Hindlimb muscle (tissue), 1 donor: ENCODE measurements at regions not wholly inside any gene's neighbourhood (a gene's known extent, or its start where the extent isn't known, plus 50 kb on each side); places are given as distances from the start of the nearest gene placed in this dataset.
"Not testable (repeated sequence)": the region's sequence is repeated elsewhere in the genome, so short reads cannot be mapped to it uniquely, and the experiment has no call there.

Experiments
- DNase-seq: peaks from one replicate; pipeline ENCODE4 v3.0.0-alpha.2; 2013

DNA sequence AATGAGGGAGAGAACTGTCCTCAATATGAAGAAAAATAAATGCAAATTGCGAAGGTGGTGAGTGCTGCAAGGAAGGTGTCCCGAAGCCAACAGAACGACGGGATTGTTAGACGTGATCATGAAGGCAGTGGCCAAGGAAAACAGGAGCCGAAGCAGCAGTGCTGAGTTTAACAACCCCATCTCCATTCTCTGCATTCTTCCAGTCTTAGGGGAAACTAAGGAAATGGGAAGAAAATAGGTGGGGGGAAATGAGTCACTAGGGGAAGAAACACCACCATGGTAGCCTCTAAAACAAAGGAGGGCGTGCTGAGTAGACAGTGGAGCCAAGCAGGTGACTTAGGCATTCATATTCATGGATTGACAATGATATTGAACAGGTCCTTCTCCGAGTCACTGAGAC, 192.2 kb upstream of the AKR1E2 start:
- no peak for DNase-seq

DNA sequence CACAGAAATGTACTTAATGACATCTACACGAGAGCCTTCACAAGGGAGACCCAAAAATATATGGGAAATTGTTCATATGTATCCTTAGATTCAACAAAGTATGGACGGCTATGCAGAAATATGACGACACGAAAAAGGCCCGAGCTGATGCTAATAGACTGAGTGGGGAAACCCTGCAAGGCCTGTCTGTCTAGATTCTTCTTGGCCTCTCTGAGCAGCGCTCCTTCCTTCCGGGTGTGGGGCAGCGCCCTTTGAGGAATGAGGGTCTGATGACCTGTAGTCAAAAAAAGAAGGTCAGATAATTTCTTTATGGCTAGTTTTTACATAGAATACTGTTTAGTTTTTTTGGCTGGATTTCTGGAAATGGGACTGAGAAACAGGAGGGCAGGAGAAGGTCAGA, 192.8 kb upstream of the AKR1E2 start:
- no peak for DNase-seq

DNA sequence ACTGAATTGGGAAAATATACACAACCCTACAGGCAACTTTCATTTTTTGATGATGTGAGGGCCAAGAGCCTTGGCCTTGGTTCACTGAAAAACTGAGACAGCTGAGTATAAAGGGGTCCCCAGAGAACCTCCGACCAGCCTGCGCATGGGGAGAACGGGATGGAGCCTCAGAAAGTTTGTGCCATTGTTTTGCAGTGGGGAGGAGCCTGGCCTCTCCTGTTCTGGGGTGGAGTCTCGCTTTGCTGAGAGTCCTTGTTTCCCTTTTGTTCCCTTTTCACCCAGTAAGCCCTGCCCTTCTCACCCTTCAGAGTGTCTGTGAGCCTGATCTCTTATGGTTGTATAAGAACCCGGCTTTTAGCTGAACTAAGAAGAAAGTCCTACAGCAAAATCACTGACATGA, 193.2 kb upstream of the AKR1E2 start:
- no peak for DNase-seq

DNA sequence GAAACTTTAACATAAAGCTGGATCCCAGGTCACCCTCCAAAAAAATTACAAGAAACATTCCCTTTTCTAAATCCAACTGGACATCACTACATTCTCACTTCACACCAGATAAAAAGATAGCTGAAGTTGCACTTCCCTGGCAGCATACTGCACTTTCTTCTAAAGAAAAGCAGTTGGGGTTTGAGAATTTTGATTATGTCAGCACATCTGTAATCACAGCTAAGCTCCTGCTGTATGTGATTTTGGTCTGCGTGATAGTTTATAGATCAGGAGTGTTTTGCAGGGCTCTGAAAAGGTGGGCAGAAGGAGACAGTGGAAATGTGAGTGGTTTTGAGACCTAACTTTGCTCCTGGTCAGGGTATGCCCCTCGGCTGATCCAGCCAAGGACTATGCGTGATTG, 199.1 kb upstream of the AKR1E2 start:
- no peak for DNase-seq

DNA sequence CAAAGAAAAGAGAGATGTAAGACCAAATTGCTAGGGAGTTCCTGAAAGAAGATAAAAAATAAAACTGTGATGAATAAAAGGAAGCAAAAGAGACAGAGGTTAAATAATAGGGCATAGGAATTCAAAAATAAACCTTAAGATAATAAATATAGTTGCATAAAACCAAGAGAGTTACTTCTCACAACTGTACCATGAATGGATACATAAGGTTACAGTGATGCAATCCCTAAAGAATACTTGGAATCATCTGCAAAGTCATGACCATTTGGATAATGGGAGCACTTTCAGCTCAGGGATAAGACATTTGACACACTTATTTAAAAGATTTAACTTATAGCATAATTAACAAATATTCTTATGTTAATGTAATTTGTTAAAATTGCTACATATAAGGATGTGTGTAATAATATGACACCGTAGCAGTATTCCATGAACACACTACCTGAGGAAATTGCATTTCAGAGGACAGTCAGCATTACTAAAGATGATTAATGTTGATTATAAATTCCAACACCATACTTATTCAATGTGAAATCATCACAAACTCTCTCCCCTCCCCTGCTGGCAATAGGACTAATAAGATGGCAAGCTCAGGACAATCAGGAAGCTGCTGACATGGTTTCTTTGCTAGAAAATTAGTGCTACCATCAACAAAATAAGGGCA, 202.1 kb upstream of the AKR1E2 start:
- no peak for DNase-seq

DNA sequence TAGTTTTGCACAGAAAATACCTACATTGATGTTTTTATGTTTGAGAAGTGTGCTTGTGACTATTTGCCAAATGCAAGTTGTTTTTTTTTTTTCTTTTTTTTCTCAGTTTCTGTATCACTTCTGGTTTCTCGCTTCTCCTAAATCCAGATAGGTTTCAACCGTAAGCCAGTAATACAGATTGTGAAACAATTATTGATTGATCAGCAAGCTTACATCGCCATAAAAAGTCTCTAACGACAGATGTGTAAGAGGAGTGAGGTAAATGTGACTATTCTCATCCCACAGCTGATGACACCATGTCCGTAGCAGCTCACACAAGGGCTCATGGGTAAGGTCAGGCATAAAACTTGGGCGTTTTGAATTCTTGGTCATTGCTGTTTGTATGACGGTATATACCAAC, 202.8 kb upstream of the AKR1E2 start:
- DNase-seq, result no peak

DNA sequence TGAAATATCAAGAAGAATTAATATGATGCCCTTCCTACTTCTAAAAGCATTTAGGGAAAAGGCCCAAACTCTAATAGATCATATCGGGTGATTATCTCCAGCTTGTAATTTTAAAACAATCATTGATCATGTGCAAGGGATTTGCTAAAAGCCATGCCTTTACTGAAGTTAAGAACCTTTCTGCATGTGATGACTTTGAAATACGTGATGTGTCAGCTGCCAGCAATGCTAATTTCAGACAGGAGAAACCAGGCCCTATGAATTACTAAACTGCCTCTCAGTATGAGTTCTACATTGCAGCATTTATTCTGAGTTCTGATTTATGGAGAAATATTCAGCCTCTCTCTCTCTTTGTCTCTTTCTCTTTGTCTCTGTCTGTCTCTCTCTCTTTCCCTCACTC, 203.6 kb upstream of the AKR1E2 start:
- no peak for DNase-seq

DNA sequence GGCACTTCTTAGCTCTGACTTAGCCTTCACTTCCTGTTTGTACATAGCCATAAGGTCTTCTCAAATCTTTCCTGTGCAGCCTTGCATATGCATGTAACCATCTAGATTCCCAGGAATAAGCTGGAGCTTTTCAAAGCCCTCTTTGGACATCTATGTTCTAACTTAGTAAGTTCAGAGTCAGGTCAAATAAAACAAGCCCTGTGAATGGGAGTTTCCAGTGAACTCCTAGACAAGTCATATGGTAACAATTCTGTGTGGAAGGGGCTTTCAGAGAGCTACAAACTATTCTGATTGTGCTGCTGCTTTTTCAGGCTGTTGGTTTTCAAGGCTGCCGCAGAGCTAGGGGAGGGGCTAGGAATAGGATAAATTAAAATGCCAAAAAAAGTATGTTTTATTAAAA, 208.4 kb upstream of the AKR1E2 start:
- DNase-seq, result no peak

DNA sequence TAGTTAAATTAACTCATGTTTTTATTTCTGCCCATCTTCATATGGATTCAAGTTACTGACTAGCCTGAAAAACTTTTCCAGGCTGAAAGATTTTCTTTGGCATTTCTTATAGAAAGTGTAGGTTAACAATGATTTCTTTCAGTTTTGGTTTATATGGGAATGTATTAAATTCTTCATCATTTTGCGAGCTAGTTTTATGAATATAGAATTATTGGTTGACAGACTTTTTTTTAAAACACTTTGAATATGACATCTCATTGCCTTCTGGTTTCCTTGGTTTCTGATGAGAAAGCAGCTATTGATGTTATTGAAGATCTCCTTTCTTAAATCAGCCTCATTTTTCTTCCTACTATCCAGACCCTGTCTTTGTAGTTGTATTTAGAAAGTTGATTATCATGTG, 211.0 kb upstream of the AKR1E2 start:
- DNase-seq, result no peak

DNA sequence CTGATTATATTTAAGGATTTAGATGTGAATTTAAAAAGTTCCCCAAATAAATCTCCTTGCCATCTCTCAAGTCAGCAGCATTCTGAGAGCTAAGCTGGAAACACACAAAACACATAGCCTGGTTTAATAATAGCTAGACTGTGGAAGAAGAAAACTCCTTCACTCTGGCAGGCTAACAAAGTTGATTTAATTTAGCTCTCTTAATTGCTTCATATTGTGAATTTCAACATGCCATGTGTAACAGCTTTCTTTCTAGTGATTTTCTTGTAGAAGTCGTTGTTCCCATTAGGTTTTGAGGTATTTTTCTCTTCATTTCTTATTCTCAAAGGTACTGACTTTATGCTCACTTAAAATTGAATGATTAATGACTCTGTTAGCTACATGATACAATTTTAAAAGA, 216.8 kb upstream of the AKR1E2 start:
- no peak for DNase-seq

DNA sequence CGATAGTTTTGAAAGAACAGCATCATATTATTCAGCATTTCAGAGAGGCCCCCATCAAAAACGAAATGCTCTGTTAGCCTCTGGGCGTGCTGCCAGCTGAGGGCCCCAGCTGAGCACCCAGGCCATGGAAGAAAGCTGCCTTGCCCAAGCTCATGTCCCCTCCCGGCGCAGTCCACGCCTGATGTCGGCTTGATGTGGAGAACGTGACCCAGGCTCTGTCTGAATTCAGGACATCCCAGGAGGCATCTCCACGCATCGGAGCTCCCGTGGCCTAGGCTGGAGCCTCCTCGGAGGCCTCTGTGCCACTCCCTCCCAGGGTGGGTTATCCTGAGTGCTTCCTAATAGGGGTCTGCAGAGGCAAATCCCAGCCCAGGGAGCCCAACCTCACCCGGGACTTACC, 218.3 kb upstream of the AKR1E2 start:
- DNase-seq, result no peak

DNA sequence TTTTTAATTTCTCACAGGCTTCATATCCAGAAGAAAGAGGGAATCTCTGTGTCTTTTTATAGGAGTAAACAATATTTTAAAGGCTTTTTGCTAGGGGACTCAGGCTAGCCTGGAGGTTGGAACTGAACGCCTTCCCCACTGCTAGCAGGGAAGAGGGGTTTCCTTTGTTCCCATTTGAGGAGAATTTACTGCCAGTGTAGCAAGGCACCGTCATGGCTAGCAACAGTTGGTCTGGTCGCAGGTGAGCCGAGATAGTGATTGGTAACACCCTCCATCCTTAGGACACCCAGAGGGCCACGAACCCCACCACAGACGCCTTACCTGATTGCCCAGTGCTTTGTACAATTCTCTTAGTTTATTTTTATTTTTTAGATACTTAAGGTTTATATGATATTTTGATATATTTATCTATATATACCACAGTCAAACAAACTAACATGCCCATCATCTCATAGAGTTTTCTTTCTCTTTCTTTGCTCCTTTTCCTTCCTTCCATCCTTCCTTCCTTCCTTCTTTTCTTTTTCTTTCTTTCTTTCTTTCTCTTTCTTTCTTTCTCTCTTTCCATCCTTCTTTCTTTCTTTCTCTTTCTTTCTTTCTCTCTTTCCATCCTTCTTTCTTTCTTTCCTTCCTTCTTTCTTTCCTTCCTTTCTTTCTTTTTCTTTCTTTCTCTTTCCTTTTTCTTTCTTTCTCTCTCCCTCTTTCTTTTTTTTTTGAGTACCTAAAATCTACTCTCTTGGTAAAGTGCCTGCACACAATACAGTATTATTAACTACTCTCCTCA, 219.0 kb upstream of the AKR1E2 start:
- no peak for DNase-seq

DNA sequence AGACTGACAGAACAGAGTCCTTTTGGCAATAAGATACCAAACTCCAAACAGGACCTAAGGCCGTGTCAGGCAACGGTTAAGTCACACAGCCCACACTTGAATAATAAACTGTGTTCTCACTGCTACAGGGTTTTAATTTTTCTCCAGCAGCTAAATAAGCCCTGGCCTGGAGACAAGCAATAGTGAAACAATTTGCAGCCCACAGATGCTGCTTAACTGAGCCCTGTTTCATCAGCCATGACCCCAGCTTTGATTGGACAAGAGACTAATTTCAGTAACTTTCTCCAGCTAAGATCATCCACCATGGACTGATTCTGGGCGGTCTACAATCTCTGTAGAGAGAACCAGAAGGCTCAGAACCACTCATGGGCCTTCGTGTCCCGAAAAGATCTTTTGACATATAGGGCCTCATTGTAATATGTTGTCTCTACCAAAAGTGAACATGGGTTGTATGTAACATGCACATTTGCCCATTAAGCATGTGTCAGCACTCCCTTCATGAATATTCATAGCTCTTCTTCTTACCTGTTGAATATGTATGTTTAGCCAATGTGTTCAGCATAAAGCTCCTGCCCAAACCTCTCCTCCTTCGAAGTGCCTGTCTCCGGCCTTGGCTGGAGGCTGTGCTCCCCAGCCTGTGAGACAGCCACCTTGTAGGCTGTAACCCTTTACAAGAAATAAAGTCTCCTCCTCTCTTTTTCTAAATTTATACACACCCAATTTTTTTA, 223.1 kb upstream of the AKR1E2 start:
- DNase-seq, result no peak

DNA sequence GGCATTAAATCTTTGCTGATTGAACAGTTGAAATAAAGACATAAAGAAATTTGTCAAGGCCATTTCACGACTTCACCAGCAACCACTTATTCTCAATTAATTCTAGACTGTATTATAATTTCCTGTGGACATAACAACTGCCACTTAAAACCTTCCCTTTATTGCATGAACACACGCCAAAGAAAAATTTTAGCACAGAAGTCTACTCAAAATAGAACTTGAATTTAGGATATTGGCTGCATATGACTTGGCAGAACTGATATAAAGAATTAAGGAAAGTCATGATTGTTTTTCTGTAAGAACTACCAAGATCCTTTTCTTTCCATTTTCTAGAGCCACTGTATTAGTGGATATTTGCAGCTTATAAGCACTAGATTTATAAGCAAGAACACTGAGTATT, 226.5 kb upstream of the AKR1E2 start:
- no peak for DNase-seq

DNA sequence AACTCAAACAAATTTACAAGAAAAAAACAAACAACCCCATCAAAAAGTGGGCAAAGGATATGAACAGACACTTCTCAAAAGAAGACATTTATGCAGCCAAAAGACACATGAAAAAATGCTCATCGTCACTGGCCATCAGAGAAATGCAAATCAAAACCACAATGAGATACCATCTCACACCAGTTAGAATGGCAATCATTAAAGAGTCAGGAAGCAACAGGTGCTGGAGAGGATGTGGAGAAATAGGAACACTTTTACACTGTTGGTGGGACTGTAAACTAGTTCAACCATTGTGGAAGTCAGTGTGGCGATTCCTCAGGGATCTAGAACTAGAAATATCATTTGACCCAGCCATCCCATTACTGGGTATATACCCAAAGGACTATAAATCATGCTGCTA, 228.1 kb upstream of the AKR1E2 start:
- DNase-seq, result not testable (repeated sequence)

DNA sequence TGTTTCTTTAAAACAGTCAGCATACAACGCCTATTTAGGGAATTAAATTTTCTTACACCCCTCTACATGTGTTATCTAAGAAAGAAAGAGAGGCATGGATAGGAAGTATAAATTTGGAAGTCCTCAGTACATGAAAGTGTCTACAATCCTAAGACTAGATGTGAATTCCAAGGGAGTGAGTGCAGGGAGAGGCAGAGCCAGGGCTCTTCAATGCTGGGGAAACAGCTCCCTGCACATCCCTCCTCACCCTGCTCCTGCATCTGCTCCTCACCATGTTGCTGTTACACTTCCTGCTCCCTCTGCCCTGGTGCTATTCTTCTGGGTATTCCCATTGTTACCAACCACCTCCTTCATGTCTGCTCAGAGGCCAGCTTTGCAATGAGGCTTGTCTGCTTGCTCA, 229.1 kb upstream of the AKR1E2 start:
- no peak for DNase-seq

DNA sequence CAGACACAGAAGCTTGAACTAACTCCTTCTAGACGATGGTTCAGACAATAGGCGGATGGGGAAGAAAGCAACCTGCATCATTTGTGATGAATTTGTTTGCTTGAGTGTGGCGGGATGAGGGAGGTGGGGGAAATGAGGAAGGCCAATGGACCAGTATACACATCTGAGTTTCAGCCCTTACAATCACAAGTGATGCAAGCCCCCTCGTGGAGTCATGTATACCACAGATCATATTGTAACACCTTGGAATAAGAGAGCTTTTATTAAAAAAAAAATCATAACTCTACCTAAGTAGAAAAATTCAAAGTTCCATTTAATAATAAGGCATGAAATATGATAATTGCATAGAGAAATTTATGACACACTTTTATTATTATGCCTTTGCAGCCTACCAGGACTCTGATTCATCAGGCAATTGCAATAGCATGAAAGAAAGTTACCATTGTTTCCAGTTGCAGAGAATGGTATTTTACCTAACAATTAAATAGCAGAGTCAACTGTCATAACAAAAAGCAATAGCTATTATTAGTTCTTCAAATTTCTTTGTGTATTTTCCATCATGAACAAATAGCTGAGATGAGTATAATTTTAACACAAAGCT, 230.2 kb upstream of the AKR1E2 start:
- no peak for DNase-seq

DNA sequence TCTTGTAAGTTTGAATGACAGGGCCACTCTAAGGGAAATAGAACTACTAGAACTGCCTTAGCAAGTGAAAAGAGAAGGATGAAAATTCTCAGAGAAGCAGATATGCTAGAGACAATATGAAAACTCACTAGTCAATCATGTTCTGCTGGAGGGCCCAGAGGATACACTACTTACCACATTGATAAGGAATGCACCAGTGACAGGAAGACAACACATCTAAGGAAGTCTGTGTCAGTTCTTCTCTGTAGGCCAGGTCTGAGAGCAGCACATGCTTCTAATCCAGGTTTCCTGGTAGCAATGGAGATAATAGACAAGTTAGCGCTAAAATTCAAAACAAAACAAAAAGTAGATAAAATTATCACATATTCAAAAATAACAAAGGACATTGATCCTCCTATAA, 235.2 kb upstream of the AKR1E2 start:
- DNase-seq, result no peak

DNA sequence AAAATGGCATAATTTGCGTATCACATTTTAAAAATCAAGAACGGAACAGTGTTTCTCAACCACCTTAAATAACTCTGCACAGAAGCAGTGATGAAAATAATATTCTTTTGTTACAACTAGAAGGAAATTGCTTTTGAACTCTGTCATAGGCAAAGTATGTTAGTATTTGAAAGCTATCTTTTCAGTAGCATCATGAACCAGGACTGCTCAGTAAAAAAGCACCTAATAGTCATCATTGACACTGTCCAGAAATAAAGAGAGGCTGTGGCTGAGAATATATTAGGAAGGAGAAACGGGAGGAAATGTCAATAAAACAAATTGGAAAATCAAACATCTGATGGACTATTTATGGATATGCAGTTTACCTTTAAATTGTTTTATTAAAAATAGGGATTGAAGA, 237.2 kb upstream of the AKR1E2 start:
- DNase-seq, result no peak

DNA sequence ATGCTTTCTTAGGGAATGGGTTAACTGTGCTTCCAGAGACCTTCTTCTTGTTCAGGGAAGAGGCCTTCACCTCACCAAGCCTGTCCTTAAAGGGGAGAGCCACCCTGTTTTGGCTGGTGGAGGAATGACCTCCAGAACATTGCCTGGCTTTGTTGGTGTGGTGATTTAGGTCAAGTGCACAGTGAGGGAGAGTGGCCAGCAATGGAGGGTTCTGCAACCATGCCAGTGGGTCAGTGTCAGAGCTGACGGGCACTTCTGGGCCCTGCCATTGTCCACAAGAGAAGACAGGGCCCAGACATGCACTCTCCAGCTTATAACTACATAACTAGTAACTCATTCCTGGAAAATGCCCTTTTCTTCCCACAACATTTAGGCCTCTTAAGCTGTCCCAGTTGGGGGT, 238.5 kb upstream of the AKR1E2 start:
- no peak for DNase-seq

DNA sequence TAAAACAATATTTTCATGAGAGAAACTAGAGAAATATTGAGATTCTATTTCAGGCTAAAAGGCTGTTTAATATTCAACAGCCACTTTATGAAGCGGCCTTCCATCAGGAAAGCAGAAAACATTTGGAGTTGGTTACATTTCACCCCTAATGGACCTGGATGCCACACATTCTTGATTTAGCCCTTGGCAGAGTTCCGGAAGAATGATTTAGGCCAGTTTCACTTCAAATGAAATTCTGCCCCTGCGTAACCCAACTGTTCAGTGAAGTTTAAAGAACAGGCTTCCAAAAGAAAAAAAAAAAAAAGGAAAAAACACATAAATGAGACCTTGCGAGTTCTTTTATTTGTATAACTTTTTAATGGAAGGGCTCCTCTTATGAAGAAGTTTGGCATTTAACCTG, 239.2 kb upstream of the AKR1E2 start:
- DNase-seq, result no peak

DNA sequence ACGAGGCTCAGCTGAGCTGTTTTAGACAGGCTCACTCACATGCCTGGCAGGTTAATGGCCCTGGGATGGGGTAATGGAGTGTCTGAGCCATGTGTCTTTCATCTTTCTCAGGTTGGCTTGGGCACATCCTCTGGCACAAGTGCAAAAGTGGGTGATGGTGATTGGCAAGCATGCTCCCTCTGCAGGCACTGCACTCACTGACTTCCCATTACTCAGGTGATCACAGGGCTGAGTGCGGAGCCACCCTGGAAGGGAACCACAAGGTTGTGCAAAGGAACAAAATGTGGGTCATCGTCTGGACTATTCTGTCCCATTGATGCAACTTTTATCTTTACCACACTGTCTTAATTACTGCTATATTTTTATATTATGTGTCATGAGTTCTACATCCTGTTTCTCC, 244.1 kb upstream of the AKR1E2 start:
- DNase-seq, result no peak

DNA sequence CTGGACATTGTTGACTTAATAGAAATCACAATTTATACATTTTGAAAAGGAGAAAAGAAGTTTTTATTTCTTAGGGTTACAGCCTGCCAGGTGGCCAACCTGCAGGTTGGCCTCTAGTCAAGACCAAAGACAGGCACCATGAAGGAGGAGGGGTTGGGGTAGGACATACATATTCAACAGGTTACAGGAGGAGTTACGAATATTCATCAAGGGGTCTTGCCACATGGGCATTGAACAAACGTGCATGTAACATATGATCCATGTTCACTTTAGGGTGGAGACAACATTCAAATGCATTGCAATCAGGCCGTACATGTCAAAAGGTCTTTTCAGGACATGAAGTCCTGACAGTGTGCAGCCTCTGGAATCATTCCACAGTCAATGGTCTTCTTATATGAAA, 246.2 kb upstream of the AKR1E2 start:
- no peak for DNase-seq

DNA sequence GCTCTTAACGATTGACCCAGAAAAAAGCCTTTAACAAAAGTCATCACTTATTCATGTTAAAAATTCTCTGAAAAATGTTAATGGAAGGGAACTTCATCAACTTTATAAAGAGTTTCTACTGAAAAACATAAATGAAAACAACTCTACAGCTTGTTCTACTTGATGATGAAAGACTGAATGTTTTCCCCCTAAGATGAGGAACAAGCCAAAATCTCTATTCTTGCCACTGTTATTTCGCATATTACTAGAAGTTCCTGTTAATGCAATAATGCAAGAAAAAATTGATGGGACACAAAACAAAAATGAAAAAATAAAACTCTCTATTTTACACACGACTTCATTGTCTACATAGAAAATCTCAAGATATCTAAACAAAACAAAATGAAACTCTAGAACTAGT, 249.8 kb upstream of the AKR1E2 start:
- DNase-seq, result no peak
